ENCODE measurements at regions not wholly inside any gene's neighbourhood (a gene's known extent, or its start where the extent isn't known, plus 50 kb on each side); places are given as distances from the start of the nearest gene placed in this dataset.
"Not testable (repeated sequence)": the region's sequence is repeated elsewhere in the genome, so short reads cannot be mapped to it uniquely, and the experiment has no call there.

GRCh38 chr7:116405810-116406209 lies 93.7 kb upstream of the CAV2 start:
- TF ChIP-seq CTCF (IDR thresholded peaks at IDR 0.05) (no peak), ZFX (IDR thresholded peaks at IDR 0.05; ENCODE audit: borderline replicate concordance) (no peak)
- no peak overlapping the region for H3K27ac ChIP-seq

GRCh38 chr7:116407165-116407564 lies 92.4 kb upstream of the CAV2 start:
- no peak overlapping the region for H3K27ac ChIP-seq
- TF ChIP-seq ZFX (IDR thresholded peaks at IDR 0.05; ENCODE audit: borderline replicate concordance) (no peak), CTCF (IDR thresholded peaks at IDR 0.05) (no peak)

- TF ChIP-seq CTCF (IDR thresholded peaks at IDR 0.05) (no peak), ZFX (IDR thresholded peaks at IDR 0.05; ENCODE audit: borderline replicate concordance) (no peak)
- no peak overlapping the region for H3K27ac ChIP-seq
Observed at GRCh38 chr7:116408166-116408565, 91.4 kb upstream of the CAV2 start.

GRCh38 chr7:116408831-116409453 lies 90.6 kb upstream of the CAV2 start:
- not testable (repeated sequence) for H3K27ac ChIP-seq

GRCh38 chr7:116410694-116411093 lies 88.8 kb upstream of the CAV2 start:
- not testable (repeated sequence) for H3K27ac ChIP-seq

- H3K27ac ChIP-seq, result peak overlapping the region; percentile 17; the same call in 1 of the 2 replicates
- TF ChIP-seq ZFX (IDR thresholded peaks at IDR 0.05; ENCODE audit: borderline replicate concordance), result no peak
- no peak for TF ChIP-seq CTCF (IDR thresholded peaks at IDR 0.05)
Observed at GRCh38 chr7:116417593-116418345, 81.8 kb upstream of the CAV2 start.

- H3K27ac ChIP-seq, result no peak overlapping the region
- TF ChIP-seq ZFX (IDR thresholded peaks at IDR 0.05; ENCODE audit: borderline replicate concordance) (no peak), CTCF (IDR thresholded peaks at IDR 0.05) (no peak)
Observed at GRCh38 chr7:116418524-116418923, 81.0 kb upstream of the CAV2 start.

GRCh38 chr7:116420003-116420402 lies 79.5 kb upstream of the CAV2 start:
- TF ChIP-seq ZFX (IDR thresholded peaks at IDR 0.05; ENCODE audit: borderline replicate concordance) (no peak), CTCF (IDR thresholded peaks at IDR 0.05) (no peak)
- no peak overlapping the region for H3K27ac ChIP-seq
